GM12878 (cell line): ENCODE measurements at regions not wholly inside any gene's neighbourhood (a gene's known extent, or its start where the extent isn't known, plus 50 kb on each side); places are given as distances from the start of the nearest gene placed in this dataset.

Experiments used
- BACH1 ChIP-seq: fragments of 450-650 bp; IDR thresholded peaks from 2 replicates; pipeline ENCODE4 v1.6.1; 2017; ENCODE audit warnings: mild to moderate bottlenecking, borderline replicate concordance
- BCL11A ChIP-seq: IDR thresholded peaks from 2 replicates; pipeline ENCODE4 v1.6.1; 2011; ENCODE audit warnings: low read depth, low read length
- EZH2 ChIP-seq: IDR thresholded peaks from 2 replicates; pipeline ENCODE4 v1.6.1; 2012; ENCODE audit warnings: low read depth, mild to moderate bottlenecking, control low read depth, inconsistent platforms, low read length, borderline replicate concordance; ENCODE audit not compliant: control insufficient read depth
- SMARCA5 ChIP-seq: fragments of 450-650 bp; IDR thresholded peaks from 2 replicates; pipeline ENCODE4 v1.6.1; 2017; ENCODE audit warnings: mild to moderate bottlenecking
- TCF7 ChIP-seq: IDR thresholded peaks from 2 replicates; pipeline ENCODE4 v1.6.1; 2014; ENCODE audit warnings: antibody characterized with exemption, borderline replicate concordance

GRCh38 chr5:98397081-98397480 lies 376.4 kb upstream of the RGMB start:
- TF ChIP-seq BCL11A (no peak), BACH1 (no peak), SMARCA5 (no peak), TCF7 (no peak), EZH2 (no peak)
